Body of pancreas (tissue), 4 donors: ENCODE measurements at regions not wholly inside any gene's neighbourhood (a gene's known extent, or its start where the extent isn't known, plus 50 kb on each side); places are given as distances from the start of the nearest gene placed in this dataset.

Experiments
- ATAC-seq: fragments of 150-250 bp; one replicate; pipeline ENCODE4 v1.9.1; 2016
- DNase-seq, 4 donors: peaks; one replicate each; pipeline ENCODE4 v3.0.0-alpha.2; 2019
- H3K27ac ChIP-seq, 4 donors: fragments of 200-600 bp; sonication (generic); 1 replicate in 3 of 4; 2 replicates in 1 of 4; pipeline versions ENCODE4 v1.5.1 to v1.6.1; 2016 to 2019; ENCODE audit warnings: mild to moderate bottlenecking in 1 of 4, mixed read lengths in 1 of 4, moderate library complexity in 1 of 4
- H3K27me3 ChIP-seq, 2 donors: fragments of 200-600 bp; sonication (generic); one replicate each; pipeline ENCODE4 v1.6.0; 2016; ENCODE audit warnings: mild to moderate bottlenecking in 1 of 2
- H3K36me3 ChIP-seq, 2 donors: fragments of 200-600 bp; sonication (generic); replicated peaks in 1 of 2; 2 replicates each; pipeline ENCODE4 v1.5.1; 2016; ENCODE audit warnings: low read depth in 2 of 2; ENCODE audit not compliant: insufficient read depth in 1 of 2
- H3K4me1 ChIP-seq: fragments of 200-600 bp; sonication (generic); one replicate; pipeline ENCODE4 v1.6.0; 2016
- H3K4me3 ChIP-seq, 2 donors: fragments of 200-600 bp; sonication (generic); 1 replicate in 1 of 2; 2 replicates in 1 of 2; pipeline ENCODE4 v1.5.1; 2016 to 2019
- H3K9me3 ChIP-seq, 3 donors: fragments of 200-600 bp; sonication (generic); 1 replicate in 2 of 3; 2 replicates in 1 of 3; pipeline ENCODE4 v1.5.1; 2016
- CTCF ChIP-seq, 7 experiments: fragments of 450-650 bp in 4 of 7; fragments of 200-600 bp in 3 of 7; sonication (generic) in 3 of 7; IDR thresholded peaks; one replicate each; pipeline ENCODE4 v1.5.1; 2016 to 2019; ENCODE audit warnings: antibody characterized with exemption in 7 of 7
- POLR2A ChIP-seq, 3 donors: fragments of 450-650 bp; IDR thresholded peaks; one replicate each; pipeline ENCODE4 v1.6.1; 2016; ENCODE audit warnings: antibody characterized with exemption in 3 of 3, mild to moderate bottlenecking in 2 of 3
- WGBS, 2 donors: methylation state at CpG; one replicate each; pipeline ENCODE4 v1.1.5; 2017; 5-methylcytosine and 5-hydroxymethylcytosine counted together
- intact Hi-C: fragments of 100-400 bp; cut with DNase I; formaldehyde crosslinking; loops from one replicate; pipeline ENCODE4 v1.15.1; 2023

DNA sequence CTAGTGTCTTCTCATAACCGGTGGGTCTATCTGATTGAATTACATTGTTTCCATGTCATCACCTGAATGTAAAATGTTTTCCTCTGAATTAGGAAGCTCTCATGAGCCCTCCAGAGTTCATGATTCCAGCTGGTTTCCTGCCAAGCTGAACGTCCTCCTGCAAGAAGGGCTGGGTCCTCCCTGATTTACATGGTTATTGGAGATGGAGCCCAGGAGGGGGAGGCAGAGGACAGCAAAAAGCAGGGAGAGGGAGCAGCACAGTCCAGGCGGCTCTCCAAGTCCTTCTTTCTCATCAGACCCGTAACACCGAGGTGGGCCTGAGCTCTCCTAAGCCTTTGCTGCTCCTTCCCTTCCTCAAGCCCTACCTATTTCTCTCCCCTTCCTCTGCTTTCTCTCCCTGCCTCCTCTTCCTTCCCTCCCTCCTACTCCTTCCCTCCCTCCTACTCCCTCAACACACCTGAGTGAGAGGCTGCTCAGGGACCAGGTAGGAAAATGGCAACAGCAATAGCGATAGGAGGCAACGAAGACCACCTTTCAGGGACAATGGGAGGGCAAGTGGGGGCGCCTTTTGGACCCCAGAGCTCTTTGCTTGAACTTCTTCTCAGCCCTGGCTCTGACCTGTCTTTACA, 265.9 kb downstream of the PRDM2 start:
- TF ChIP-seq CTCF (IDR thresholded peaks at IDR 0.05) (peak in 5 of 7 experiments; percentile 22 to 59 (median 50)), POLR2A (IDR thresholded peaks at IDR 0.05) (no peak)
- Histone ChIP-seq H3K27ac (no peak overlapping the region), H3K36me3 (no peaks in the 10 kb centered on the region), H3K4me3 (no peak overlapping the region), H3K4me1 (no peaks in the 10 kb centered on the region), H3K27me3 (no peaks in the 10 kb centered on the region), H3K9me3 (peaks cover 0 to 6% (median 0%) of the 10 kb centered on the region in 3 donors)
- DNase-seq (peak; percentile 47 to 61 (median 52)), ATAC-seq (peak; percentile 70)
- 15 to 20% methylated on average over 7 to 8 of the region's 8 CpGs for WGBS, 2 donors
- intact Hi-C loops = no loop called here

DNA sequence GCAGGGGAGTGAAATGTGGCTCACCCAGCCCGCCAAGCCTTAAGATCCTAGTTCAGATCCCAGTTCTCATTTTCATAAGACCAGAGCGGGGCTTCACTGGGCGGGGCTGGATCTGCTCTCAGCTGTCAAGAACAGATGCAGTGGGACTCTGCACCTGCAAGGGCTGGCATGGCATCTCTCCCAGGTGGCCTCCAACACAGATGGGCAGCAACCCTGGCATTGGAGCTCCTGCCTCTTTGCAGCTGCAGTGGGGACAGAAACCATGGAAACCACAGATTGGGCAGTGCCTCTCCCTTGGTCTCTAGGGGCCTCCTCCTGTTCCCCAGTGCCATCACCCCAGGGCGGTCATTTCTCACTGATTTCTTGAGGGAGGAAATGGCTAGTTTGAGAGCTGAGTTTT, 267.7 kb downstream of the PRDM2 start:
- TF ChIP-seq CTCF (IDR thresholded peaks at IDR 0.05) = no peak
- TF ChIP-seq POLR2A (IDR thresholded peaks at IDR 0.05) = no peak
- intact Hi-C loops = no loop called here
- no peak overlapping the region for H3K27ac ChIP-seq
- no peaks in the 10 kb centered on the region for H3K4me1 ChIP-seq
- 58 to 78% methylated on average over 4 of the region's 4 CpGs for WGBS, 2 donors
- no peaks in the 10 kb centered on the region for H3K27me3 ChIP-seq
- H3K36me3 ChIP-seq = no peaks in the 10 kb centered on the region
- H3K9me3 ChIP-seq = peaks cover 0 to 14% (median 0%) of the 10 kb centered on the region in 3 donors
- no peak for DNase-seq
- H3K4me3 ChIP-seq = no peak overlapping the region
- no peak for ATAC-seq

DNA sequence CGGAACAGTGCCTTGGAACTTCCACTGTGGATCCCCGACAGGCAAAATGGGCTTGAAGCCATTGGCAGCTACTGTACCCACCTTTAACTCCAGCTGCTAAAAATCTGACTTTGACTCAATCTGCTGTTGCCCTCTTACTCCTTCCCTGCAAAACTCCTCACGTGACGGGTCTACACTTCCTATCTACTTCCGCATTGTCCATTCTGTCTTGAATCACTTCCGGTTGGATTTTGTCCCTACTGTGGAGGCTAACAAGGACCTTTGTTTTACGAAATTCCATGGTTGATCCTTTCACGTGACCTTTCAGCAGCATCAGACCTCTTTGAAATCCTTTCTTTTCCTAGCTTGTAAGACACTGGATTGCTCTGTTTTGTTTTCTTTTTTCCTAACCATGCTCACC, 268.4 kb downstream of the PRDM2 start:
- no peaks in the 10 kb centered on the region for H3K36me3 ChIP-seq
- no peak overlapping the region for H3K27ac ChIP-seq
- WGBS, 2 donors = 76 to 85% methylated on average over 8 of the region's 8 CpGs
- TF ChIP-seq CTCF (IDR thresholded peaks at IDR 0.05) (no peak), POLR2A (IDR thresholded peaks at IDR 0.05) (no peak)
- no peak for DNase-seq
- intact Hi-C loops = no loop called here
- H3K27me3 ChIP-seq = no peaks in the 10 kb centered on the region
- H3K4me3 ChIP-seq = no peak overlapping the region
- H3K9me3 ChIP-seq = peaks cover 0 to 14% (median 0%) of the 10 kb centered on the region in 3 donors
- no peaks in the 10 kb centered on the region for H3K4me1 ChIP-seq
- no peak for ATAC-seq

- intact Hi-C loops = no loop called here
- Histone ChIP-seq H3K36me3 (no peaks in the 10 kb centered on the region), H3K27ac (no peak overlapping the region), H3K4me1 (no peaks in the 10 kb centered on the region), H3K9me3 (peaks cover 0 to 14% (median 0%) of the 10 kb centered on the region in 3 donors), H3K27me3 (no peaks in the 10 kb centered on the region), H3K4me3 (no peak overlapping the region)
- DNase-seq (no peak), ATAC-seq (no peak)
- TF ChIP-seq POLR2A (IDR thresholded peaks at IDR 0.05) (no peak), CTCF (IDR thresholded peaks at IDR 0.05) (no peak)
Measured at GRCh38 chr1:13970631-13971247, 270.8 kb downstream of the PRDM2 start.

DNA sequence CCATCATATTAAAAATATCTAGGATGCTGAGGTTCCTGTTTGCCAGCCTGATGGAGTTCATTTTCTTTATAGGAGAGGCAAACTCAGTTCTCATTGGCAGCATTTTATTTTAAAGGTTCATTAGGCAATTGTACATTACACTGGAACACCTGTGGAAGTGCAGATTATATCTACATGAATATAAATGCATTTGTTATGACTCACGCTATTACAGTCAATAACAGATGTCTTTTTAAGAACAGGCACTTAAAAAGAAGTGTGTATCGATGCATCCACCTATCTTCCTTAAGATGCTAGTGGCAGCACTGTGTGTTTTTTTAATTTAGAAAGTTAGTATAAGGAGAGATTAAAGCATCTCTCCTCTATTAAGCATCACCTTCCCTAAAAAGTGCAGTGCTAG, 276.5 kb downstream of the PRDM2 start:
- Histone ChIP-seq H3K27ac (no peak overlapping the region), H3K4me1 (no peaks in the 10 kb centered on the region), H3K4me3 (no peak overlapping the region), H3K36me3 (no peaks in the 10 kb centered on the region), H3K27me3 (no peaks in the 10 kb centered on the region), H3K9me3 (peaks cover 0 to 2% (median 0%) of the 10 kb centered on the region in 3 donors)
- DNase-seq = no peak
- intact Hi-C loops = no loop called here
- ATAC-seq = no peak
- 68 to 78% methylated on average over 2 of the region's 2 CpGs for WGBS, 2 donors
- TF ChIP-seq CTCF (IDR thresholded peaks at IDR 0.05) (no peak), POLR2A (IDR thresholded peaks at IDR 0.05) (no peak)
